ENCODE measurements at regions not wholly inside any gene's neighbourhood (a gene's known extent, or its start where the extent isn't known, plus 50 kb on each side); places are given as distances from the start of the nearest gene placed in this dataset.

DNA sequence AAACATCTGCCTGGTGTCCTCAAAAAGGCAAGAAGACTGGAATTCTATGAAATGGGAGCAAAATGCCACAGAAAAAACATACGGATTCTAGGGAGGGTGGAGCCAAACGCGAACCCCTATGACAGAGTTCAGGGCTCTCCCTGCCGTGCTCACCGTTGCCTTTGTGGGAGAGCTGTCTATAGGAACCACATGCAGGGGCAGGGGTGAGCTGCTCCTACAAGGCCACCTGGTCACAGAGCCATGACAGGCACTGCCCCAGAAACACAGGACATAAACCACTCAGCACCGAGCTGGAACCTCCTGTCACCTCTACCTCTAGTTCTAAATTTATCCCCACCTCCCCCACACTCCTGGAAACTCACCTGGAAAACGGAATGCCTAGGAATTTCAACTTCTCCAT is 155.1 kb upstream of the ZNF32 start:
- no peak overlapping the region for H3K4me3 ChIP-seq (ENCODE audit: low read depth, poor library complexity, severe bottlenecking)
- TF ChIP-seq, protein P1, sequence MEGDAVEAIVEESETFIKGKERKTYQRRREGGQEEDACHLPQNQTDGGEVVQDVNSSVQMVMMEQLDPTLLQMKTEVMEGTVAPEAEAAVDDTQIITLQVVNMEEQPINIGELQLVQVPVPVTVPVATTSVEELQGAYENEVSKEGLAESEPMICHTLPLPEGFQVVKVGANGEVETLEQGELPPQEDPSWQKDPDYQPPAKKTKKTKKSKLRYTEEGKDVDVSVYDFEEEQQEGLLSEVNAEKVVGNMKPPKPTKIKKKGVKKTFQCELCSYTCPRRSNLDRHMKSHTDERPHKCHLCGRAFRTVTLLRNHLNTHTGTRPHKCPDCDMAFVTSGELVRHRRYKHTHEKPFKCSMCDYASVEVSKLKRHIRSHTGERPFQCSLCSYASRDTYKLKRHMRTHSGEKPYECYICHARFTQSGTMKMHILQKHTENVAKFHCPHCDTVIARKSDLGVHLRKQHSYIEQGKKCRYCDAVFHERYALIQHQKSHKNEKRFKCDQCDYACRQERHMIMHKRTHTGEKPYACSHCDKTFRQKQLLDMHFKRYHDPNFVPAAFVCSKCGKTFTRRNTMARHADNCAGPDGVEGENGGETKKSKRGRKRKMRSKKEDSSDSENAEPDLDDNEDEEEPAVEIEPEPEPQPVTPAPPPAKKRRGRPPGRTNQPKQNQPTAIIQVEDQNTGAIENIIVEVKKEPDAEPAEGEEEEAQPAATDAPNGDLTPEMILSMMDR (IDR thresholded peaks at IDR 0.05) = no peak
- TF ChIP-seq POLR2A (IDR thresholded peaks at IDR 0.05) = no peak
- intact Hi-C loops (cut with DNase I; ENCODE audit: low total_unique reads) = no loop called here
- no peak for DNase-seq (ENCODE audit: low spot score in 2 of 2)
- WGBS, 2 donors = 64 to 67% methylated on average over 7 of the region's 7 CpGs

DNA sequence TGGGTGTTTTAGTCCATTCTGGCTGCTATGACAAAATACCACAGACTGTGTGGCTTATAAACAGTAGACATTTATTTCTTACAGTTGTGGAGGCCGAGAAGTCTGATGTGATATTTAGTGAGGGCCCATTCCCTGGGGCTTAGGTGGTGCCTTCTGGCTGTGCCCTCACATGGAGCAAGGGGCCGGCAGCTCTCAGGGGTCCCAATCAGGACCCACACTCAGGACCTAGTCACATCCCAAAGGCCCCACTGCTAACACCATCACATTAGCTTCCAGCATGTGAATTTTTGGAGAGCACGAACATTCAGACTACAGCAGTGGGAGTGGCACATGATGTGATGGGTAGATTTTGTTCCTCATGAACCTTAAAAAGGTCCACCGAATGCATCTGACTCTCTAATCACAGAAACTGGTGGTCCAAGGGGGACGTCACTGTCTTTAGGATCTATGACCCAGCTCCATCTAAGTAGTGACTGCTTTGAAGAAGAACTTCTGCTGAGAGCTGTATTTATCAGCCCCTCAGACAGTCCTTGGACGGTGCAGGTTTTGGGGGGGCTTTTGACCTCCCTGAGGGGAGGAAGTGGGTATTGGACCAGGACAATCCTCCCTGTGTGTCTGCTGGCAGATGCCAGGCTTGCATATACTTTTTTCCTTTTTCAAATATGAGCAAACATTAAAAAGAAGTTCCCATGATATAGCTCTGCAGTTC is 154.5 kb upstream of the ZNF32 start:
- WGBS, 2 donors = 89 to 92% methylated on average over 6 of the region's 6 CpGs
- no peak overlapping the region for H3K4me3 ChIP-seq (ENCODE audit: low read depth, poor library complexity, severe bottlenecking)
- TF ChIP-seq, protein P1 (IDR thresholded peaks at IDR 0.05) = no peak
- no peak for TF ChIP-seq POLR2A (IDR thresholded peaks at IDR 0.05)
- intact Hi-C loops (cut with DNase I; ENCODE audit: low total_unique reads) = no loop called here
- no peak for DNase-seq (ENCODE audit: low spot score in 2 of 2)

DNA sequence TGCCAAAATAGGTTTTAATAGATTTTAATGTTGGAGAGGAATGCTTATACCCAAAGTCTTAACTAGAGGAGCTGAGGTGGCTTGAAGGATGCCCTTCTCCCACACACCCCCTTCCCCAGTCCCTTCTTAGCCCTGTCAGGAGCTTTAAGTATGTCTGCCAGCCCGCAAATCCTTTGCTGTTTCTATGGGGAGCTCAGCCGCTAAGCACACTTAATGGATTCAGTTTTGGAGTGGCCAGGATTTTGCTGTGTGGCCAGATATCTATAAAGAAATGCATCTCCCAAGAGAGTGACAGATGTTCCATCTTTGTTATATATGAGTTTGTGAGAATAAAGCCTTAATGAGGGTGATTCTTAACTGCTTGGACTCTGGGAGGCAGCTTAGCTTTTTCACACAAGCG is 152.9 kb upstream of the ZNF32 start:
- 93 to 95% methylated on average over 3 of the region's 3 CpGs for WGBS, 2 donors
- H3K4me3 ChIP-seq (ENCODE audit: low read depth, poor library complexity, severe bottlenecking) = no peak overlapping the region
- no peak for DNase-seq (ENCODE audit: low spot score in 2 of 2)
- no peak for TF ChIP-seq POLR2A (IDR thresholded peaks at IDR 0.05)
- TF ChIP-seq, protein P1 (IDR thresholded peaks at IDR 0.05) = no peak
- intact Hi-C loops (cut with DNase I; ENCODE audit: low total_unique reads) = no loop called here

DNA sequence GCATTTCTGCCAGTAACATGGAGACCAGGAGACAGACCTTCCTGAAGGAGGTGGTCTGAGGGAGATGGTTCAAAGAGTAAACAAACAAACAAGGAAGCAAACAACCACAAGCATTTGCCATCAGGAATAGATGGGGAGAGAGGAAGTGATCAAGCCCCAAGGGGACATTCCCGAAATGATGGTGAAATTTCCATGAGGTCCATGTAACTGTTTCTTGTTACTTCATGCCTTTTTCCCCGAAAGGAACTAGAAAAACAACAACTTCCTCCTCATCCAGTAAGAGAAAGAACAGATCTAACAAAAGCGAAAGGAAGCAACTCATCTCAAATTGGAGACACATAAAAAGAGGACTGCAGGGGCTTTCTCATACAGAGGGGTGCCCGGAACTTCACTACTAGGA is 152.5 kb upstream of the ZNF32 start:
- intact Hi-C loops (cut with DNase I; ENCODE audit: low total_unique reads) = no loop called here
- WGBS, 2 donors = 54 to 58% methylated on average over 4 of the region's 4 CpGs
- TF ChIP-seq, protein P1 (IDR thresholded peaks at IDR 0.05) = no peak
- no peak overlapping the region for H3K4me3 ChIP-seq (ENCODE audit: low read depth, poor library complexity, severe bottlenecking)
- DNase-seq (ENCODE audit: low spot score in 2 of 2) = no peak

DNA sequence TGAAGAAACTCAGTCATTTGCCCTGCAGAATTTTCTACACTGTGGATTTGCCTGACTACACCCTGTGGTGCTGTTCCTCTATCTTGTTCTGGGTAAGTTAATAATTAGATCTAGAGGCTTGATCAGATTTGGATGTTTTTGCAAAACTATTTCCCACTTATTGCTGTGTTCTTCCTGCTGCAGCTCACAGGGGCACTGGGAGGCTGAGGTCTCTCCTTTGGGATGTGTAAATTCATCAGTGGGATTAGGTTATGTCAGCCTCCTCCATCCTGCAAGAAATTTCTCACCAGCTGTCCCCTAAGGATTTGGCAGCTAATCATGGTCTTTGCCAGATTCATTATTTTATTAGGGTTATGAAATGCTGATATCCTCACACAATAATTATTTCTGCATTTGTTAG is 148.1 kb upstream of the ZNF32 start:
- H3K4me3 ChIP-seq (ENCODE audit: low read depth, poor library complexity, severe bottlenecking) = no peak overlapping the region
- intact Hi-C loops (cut with DNase I; ENCODE audit: low total_unique reads) = no loop called here
- no peak for TF ChIP-seq POLR2A (IDR thresholded peaks at IDR 0.05)
- TF ChIP-seq, protein P1 (IDR thresholded peaks at IDR 0.05) = no peak
- DNase-seq (ENCODE audit: low spot score in 2 of 2) = no peak

DNA sequence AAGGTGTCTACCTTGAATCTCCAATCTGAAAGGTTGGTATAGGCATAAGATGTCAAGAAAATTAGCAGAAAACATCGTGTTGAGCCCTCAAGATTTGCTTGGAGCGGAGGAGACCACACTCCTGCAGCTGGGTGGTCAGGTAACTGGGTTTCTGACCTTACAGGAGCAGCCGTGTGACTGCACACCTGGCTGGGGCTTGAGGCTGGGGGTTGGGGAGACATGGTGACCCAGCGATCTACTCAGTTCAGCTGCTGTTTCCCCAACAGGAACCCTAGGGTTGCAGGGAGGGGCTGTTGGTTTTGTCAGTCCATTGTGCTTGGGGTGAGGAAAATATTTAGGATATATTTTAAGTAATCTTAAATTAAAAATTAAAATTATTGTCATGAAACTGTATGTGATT is 147.0 kb upstream of the ZNF32 start:
- no peak for DNase-seq (ENCODE audit: low spot score in 2 of 2)
- H3K4me3 ChIP-seq (ENCODE audit: low read depth, poor library complexity, severe bottlenecking) = no peak overlapping the region
- WGBS, 2 donors = 86 to 88% methylated on average over 4 of the region's 4 CpGs
- TF ChIP-seq, protein P1 (IDR thresholded peaks at IDR 0.05) = no peak
- TF ChIP-seq POLR2A (IDR thresholded peaks at IDR 0.05) = no peak
- intact Hi-C loops (cut with DNase I; ENCODE audit: low total_unique reads) = no loop called here
